WTC11 (cell line): ENCODE measurements at regions not wholly inside any gene's neighbourhood (a gene's known extent, or its start where the extent isn't known, plus 50 kb on each side); places are given as distances from the start of the nearest gene placed in this dataset.

Source experiments
- CTCF ChIP-seq: fragments of 200-600 bp; IDR thresholded peaks from 2 replicates; pipeline ENCODE4 v1.8.0; 2022; ENCODE audit warnings: antibody characterized with exemption
- JUN ChIP-seq: sonication (generic); formaldehyde crosslinking; IDR thresholded peaks from 2 replicates; pipeline ENCODE4 v1.8.0; 2023; ENCODE audit warnings: mild to moderate bottlenecking, missing genetic modification reagents
- SP1 ChIP-seq: sonication (generic); formaldehyde crosslinking; conservative IDR thresholded peaks from 2 replicates; pipeline ENCODE4 v1.8.1; 2022; ENCODE audit warnings: missing genetic modification reagents
- TF ChIP-seq, protein P1 (sequence below): sonication (generic); formaldehyde crosslinking; IDR thresholded peaks from 2 replicates; pipeline ENCODE4 v1.8.0; 2022; ENCODE audit warnings: mild to moderate bottlenecking, missing genetic modification reagents
- TF ChIP-seq, protein P2 (sequence below): fragments of 250-450 bp; sonication (Bioruptor Pico); IDR thresholded peaks from 2 replicates; pipeline ENCODE4 v1.9.0; 2021; ENCODE audit warnings: mild to moderate bottlenecking, borderline replicate concordance

GRCh38 chr3:118067439-118067838 is 967.2 kb downstream of the IGSF11 start:
- no peak for TF ChIP-seq CTCF
- TF ChIP-seq, protein P1, sequence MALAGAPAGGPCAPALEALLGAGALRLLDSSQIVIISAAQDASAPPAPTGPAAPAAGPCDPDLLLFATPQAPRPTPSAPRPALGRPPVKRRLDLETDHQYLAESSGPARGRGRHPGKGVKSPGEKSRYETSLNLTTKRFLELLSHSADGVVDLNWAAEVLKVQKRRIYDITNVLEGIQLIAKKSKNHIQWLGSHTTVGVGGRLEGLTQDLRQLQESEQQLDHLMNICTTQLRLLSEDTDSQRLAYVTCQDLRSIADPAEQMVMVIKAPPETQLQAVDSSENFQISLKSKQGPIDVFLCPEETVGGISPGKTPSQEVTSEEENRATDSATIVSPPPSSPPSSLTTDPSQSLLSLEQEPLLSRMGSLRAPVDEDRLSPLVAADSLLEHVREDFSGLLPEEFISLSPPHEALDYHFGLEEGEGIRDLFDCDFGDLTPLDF (CRISPR knock-in tag) = no peak
- TF ChIP-seq JUN = no peak
- no peak for TF ChIP-seq SP1
- TF ChIP-seq, protein P2, sequence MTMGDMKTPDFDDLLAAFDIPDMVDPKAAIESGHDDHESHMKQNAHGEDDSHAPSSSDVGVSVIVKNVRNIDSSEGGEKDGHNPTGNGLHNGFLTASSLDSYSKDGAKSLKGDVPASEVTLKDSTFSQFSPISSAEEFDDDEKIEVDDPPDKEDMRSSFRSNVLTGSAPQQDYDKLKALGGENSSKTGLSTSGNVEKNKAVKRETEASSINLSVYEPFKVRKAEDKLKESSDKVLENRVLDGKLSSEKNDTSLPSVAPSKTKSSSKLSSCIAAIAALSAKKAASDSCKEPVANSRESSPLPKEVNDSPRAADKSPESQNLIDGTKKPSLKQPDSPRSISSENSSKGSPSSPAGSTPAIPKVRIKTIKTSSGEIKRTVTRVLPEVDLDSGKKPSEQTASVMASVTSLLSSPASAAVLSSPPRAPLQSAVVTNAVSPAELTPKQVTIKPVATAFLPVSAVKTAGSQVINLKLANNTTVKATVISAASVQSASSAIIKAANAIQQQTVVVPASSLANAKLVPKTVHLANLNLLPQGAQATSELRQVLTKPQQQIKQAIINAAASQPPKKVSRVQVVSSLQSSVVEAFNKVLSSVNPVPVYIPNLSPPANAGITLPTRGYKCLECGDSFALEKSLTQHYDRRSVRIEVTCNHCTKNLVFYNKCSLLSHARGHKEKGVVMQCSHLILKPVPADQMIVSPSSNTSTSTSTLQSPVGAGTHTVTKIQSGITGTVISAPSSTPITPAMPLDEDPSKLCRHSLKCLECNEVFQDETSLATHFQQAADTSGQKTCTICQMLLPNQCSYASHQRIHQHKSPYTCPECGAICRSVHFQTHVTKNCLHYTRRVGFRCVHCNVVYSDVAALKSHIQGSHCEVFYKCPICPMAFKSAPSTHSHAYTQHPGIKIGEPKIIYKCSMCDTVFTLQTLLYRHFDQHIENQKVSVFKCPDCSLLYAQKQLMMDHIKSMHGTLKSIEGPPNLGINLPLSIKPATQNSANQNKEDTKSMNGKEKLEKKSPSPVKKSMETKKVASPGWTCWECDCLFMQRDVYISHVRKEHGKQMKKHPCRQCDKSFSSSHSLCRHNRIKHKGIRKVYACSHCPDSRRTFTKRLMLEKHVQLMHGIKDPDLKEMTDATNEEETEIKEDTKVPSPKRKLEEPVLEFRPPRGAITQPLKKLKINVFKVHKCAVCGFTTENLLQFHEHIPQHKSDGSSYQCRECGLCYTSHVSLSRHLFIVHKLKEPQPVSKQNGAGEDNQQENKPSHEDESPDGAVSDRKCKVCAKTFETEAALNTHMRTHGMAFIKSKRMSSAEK = no peak
